BLaER1 treated with 17β-estradiol and CSF1 and Interleukin-3, amounts not matched to agents 10 nM and 100 nM (cell line): ENCODE measurements at regions not wholly inside any gene's neighbourhood (a gene's known extent, or its start where the extent isn't known, plus 50 kb on each side); places are given as distances from the start of the nearest gene placed in this dataset.

Experiments
- H3K27ac ChIP-seq, 11 experiments: shearing (Covaris generic); formaldehyde crosslinking; 2 replicates each; pipeline ENCODE4 v1.8.1; 2022
- H3K27me3 ChIP-seq, 11 experiments: shearing (Covaris generic); formaldehyde crosslinking; 2 replicates each; pipeline ENCODE4 v1.8.1; 2022
- H3K36me3 ChIP-seq, 11 experiments: shearing (Covaris generic); formaldehyde crosslinking; 2 replicates each; pipeline ENCODE4 v1.8.1; 2022
- H3K4me1 ChIP-seq, 10 experiments: shearing (Covaris generic); formaldehyde crosslinking; 2 replicates each; pipeline ENCODE4 v1.8.1; 2022
- H3K4me2 ChIP-seq, 11 experiments: shearing (Covaris generic); formaldehyde crosslinking; 2 replicates each; pipeline ENCODE4 v1.8.1; 2022
- H3K4me3 ChIP-seq, 10 experiments: shearing (Covaris generic); formaldehyde crosslinking; 2 replicates each; pipeline ENCODE4 v1.8.1; 2022
- H3K9ac ChIP-seq, 11 experiments: shearing (Covaris generic); formaldehyde crosslinking; 2 replicates each; pipeline ENCODE4 v1.8.1; 2022
- H3K9me3 ChIP-seq, 11 experiments: shearing (Covaris generic); formaldehyde crosslinking; replicated peaks in 1 of 11; 2 replicates each; pipeline ENCODE4 v1.8.1; 2022
- H4K20me1 ChIP-seq, 11 experiments: shearing (Covaris generic); formaldehyde crosslinking; 2 replicates each; pipeline ENCODE4 v1.8.1; 2022
- Cebpa-rat ChIP-seq, 11 experiments: shearing (Covaris generic); IDR thresholded peaks; 2 replicates each; pipeline ENCODE4 v1.8.1; 2022

GRCh38 chr20:16115911-16116552 lies 457.2 kb downstream of the KIF16B start:
- no peaks in the 10 kb centered on the region for H3K27me3 ChIP-seq
- no peak for TF ChIP-seq Cebpa-rat (IDR thresholded peaks at IDR 0.05)
- H3K4me1 ChIP-seq = peaks cover 12 to 37% (median 31%) of the 10 kb centered on the region in 10 experiments
- peak overlapping the region in 8 of 11 experiments; percentile 7 to 60 (median 46); a peak in 16 of 22 replicates for H3K4me2 ChIP-seq
- no peaks in the 10 kb centered on the region for H4K20me1 ChIP-seq
- 0 out of 22 replicates have a peak overlapping the region, but pooled peaks of 1 of the 11 experiments have one; percentile 7 for H3K27ac ChIP-seq
- no peaks in the 10 kb centered on the region for H3K36me3 ChIP-seq
- H3K9ac ChIP-seq = no peak overlapping the region
- no peak overlapping the region for H3K4me3 ChIP-seq
- peaks cover 17 to 64% (median 30%) of the 10 kb centered on the region in 11 experiments for H3K9me3 ChIP-seq

- Histone ChIP-seq H3K9me3 (peaks cover 12 to 79% (median 40%) of the 10 kb centered on the region in 11 experiments; a peak in 21 of 22 replicates), H3K4me1 (peaks cover 12 to 60% (median 42%) of the 10 kb centered on the region in 10 experiments), H3K4me3 (no peak overlapping the region), H3K27ac (no peak overlapping the region), H3K27me3 (no peaks in the 10 kb centered on the region), H3K9ac (no peak overlapping the region), H4K20me1 (no peaks in the 10 kb centered on the region), H3K4me2 (peak overlapping the region in 3 of 11 experiments; percentile 7 to 73 (median 57); a peak in 1 of 22 replicates), H3K36me3 (no peaks in the 10 kb centered on the region)
- no peak for TF ChIP-seq Cebpa-rat (IDR thresholded peaks at IDR 0.05)
Measured at GRCh38 chr20:16113736-16114135, 459.5 kb downstream of the KIF16B start.

GRCh38 chr20:16111852-16112412 lies 461.3 kb downstream of the KIF16B start:
- no peaks in the 10 kb centered on the region for H3K36me3 ChIP-seq
- peak overlapping the region in 1 of 10 experiments; percentile 12; a peak in 2 of 20 replicates for H3K4me3 ChIP-seq
- peak overlapping the region in 1 of 11 experiments; percentile 26; a peak in 2 of 22 replicates for H3K27ac ChIP-seq
- H3K27me3 ChIP-seq = no peaks in the 10 kb centered on the region
- H3K4me1 ChIP-seq = peaks cover 12 to 62% (median 42%) of the 10 kb centered on the region in 10 experiments
- H3K4me2 ChIP-seq = peak overlapping the region in 10 of 11 experiments; percentile 2 to 73 (median 60); a peak in 17 of 22 replicates
- no peaks in the 10 kb centered on the region for H4K20me1 ChIP-seq
- peaks cover 3 to 70% (median 26%) of the 10 kb centered on the region in 11 experiments; a peak in 17 of 22 replicates for H3K9me3 ChIP-seq
- no peak overlapping the region for H3K9ac ChIP-seq
- TF ChIP-seq Cebpa-rat (IDR thresholded peaks at IDR 0.05) = no peak

DNA sequence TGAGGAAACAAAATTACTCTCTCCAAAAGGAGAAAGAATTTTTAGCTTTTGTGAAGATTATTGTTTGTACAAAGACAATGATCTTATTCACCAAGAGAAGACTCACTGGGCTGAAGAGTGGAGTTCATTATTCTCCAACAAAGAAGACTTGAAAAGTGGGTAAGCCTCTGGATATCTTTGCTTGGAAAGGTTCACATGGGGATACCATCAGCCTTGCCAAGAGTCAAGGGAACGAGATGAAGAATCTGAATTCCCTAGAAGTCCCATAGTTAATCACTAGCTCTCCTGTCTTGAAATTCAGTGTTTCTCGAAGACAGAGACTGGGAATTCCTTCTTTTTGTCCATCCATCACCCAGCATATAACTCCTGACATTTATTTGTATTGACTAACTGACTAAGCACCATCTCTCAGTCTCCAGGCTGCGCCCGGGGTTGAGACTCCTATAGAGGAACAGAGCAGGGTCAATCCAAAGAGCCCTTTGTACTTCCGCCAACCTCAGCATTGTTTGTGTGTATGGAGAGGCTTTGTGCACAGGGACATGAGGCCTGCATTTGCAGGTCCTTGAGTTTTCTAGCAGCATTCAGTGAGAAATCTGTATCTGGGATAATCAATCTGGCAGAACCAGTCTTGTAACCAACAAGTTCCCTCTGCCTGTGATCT lies 461.9 kb downstream of the KIF16B start:
- Histone ChIP-seq H4K20me1 (no peaks in the 10 kb centered on the region), H3K4me1 (peaks cover 7 to 62% (median 40%) of the 10 kb centered on the region in 10 experiments), H3K36me3 (no peaks in the 10 kb centered on the region), H3K4me3 (peak overlapping the region in 1 of 10 experiments; percentile 12; a peak in 1 of 20 replicates), H3K4me2 (peak overlapping the region in 10 of 11 experiments; percentile 2 to 73 (median 60); a peak in 17 of 22 replicates), H3K27ac (no peak overlapping the region; a peak in 1 of 22 replicates), H3K27me3 (no peaks in the 10 kb centered on the region), H3K9ac (no peak overlapping the region), H3K9me3 (peaks cover 3 to 67% (median 26%) of the 10 kb centered on the region in 11 experiments; a peak in 17 of 22 replicates)
- no peak for TF ChIP-seq Cebpa-rat (IDR thresholded peaks at IDR 0.05)

DNA sequence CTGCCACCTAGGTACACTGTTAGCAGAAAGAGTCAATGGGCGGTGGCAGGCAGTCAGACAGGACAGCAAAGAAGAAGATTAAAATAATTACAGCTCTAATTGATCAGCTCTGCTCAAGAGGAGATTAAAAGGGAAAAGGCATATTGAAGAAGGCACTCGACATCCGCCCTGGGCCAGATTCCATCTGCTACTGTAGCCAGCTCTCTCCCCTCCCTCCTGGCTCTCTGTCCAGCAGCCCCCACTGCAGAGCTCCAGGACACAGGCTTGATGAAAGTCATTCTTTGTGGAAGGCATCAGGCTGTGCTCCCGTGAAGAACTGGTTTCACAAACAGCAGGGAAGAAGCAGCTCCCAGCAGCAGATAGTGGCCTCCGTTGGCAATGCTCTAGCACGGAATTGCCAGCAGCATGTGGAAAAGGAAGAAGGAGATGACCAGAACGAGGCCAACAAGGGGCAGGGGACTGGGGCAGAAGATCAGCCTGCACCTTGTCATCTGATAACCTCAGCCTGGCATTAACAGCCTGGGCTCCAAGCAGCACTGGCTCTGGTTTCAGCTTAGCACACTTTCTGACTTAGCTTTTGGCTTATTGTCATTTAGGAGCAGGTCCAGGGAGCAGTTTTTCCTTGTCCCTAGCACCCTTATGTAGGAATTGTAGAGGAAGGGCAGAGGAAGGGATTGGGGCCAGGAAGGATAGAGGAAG lies 465.9 kb downstream of the KIF16B start:
- H3K9me3 ChIP-seq = peaks cover 15 to 76% (median 51%) of the 10 kb centered on the region in 11 experiments; a peak in 21 of 22 replicates
- peaks cover 0 to 50% (median 22%) of the 10 kb centered on the region in 10 experiments; a peak in 16 of 20 replicates for H3K4me1 ChIP-seq
- no peaks in the 10 kb centered on the region for H3K27me3 ChIP-seq
- no peak overlapping the region for H3K27ac ChIP-seq
- H3K4me3 ChIP-seq = no peak overlapping the region
- no peaks in the 10 kb centered on the region for H4K20me1 ChIP-seq
- H3K4me2 ChIP-seq = no peak overlapping the region
- no peak for TF ChIP-seq Cebpa-rat (IDR thresholded peaks at IDR 0.05)
- H3K36me3 ChIP-seq = 0 out of 22 replicates have a peak, but pooled peaks cover 0 to 4% (median 0%) of the 10 kb centered on the region in 11 experiments
- no peak overlapping the region for H3K9ac ChIP-seq

GRCh38 chr20:16106191-16106849 lies 466.9 kb downstream of the KIF16B start:
- peaks cover 0 to 50% (median 17%) of the 10 kb centered on the region in 10 experiments; a peak in 14 of 20 replicates for H3K4me1 ChIP-seq
- H3K27me3 ChIP-seq = no peaks in the 10 kb centered on the region
- TF ChIP-seq Cebpa-rat (IDR thresholded peaks at IDR 0.05) = no peak
- H3K36me3 ChIP-seq = 0 out of 22 replicates have a peak, but pooled peaks cover 0 to 4% (median 0%) of the 10 kb centered on the region in 11 experiments
- no peak overlapping the region for H3K9ac ChIP-seq
- no peak overlapping the region for H3K27ac ChIP-seq
- no peak overlapping the region for H3K4me2 ChIP-seq
- H4K20me1 ChIP-seq = no peaks in the 10 kb centered on the region
- H3K9me3 ChIP-seq = peaks cover 15 to 74% (median 50%) of the 10 kb centered on the region in 11 experiments; a peak in 21 of 22 replicates
- H3K4me3 ChIP-seq = no peak overlapping the region

DNA sequence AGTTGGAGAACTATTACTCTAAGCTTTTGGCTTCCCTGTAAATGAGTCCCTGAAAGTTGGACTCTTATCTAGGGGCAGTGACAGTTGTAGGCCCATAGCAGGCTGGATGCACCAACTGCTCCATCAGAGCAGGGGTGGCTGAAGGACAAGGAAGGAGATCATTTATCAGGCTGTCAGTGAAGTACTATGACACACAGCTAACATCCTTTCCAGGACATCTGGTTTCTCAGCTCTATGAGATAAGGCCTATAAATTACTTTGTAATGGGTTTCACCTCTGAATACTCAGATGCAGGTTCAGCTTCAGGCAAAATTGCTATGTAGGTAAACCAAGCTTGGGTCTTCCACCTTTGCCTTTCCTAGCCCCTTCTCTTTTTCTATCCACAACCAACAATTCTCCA lies 468.5 kb downstream of the KIF16B start:
- H3K4me2 ChIP-seq = no peak overlapping the region
- no peak for TF ChIP-seq Cebpa-rat (IDR thresholded peaks at IDR 0.05)

More for the DNA sequence above, 468.5 kb downstream of the KIF16B start:
- Histone ChIP-seq H3K27me3 (no peaks in the 10 kb centered on the region), H3K27ac (no peak overlapping the region), H3K9me3 (peaks cover 12 to 61% (median 35%) of the 10 kb centered on the region in 11 experiments; a peak in 21 of 22 replicates), H4K20me1 (no peaks in the 10 kb centered on the region), H3K4me1 (peaks cover 0 to 38% (median 14%) of the 10 kb centered on the region in 10 experiments; a peak in 14 of 20 replicates), H3K9ac (no peak overlapping the region), H3K36me3 (0 out of 22 replicates have a peak, but pooled peaks cover 0 to 4% (median 0%) of the 10 kb centered on the region in 11 experiments), H3K4me3 (no peak overlapping the region)
